SK-N-SH (cell line): ENCODE measurements at regions not wholly inside any gene's neighbourhood (a gene's known extent, or its start where the extent isn't known, plus 50 kb on each side); places are given as distances from the start of the nearest gene placed in this dataset.

Source experiments
- NRF1 ChIP-seq: IDR thresholded peaks from 2 replicates; pipeline ENCODE4 v1.6.1; 2012; ENCODE audit warnings: low read depth, mild to moderate bottlenecking, low read length
- SIN3A ChIP-seq: IDR thresholded peaks from 2 replicates; pipeline ENCODE4 v1.6.1; 2012; ENCODE audit warnings: low read depth, mild to moderate bottlenecking, low read length, moderate library complexity, borderline replicate concordance
- TEAD4 ChIP-seq: IDR thresholded peaks from 2 replicates; pipeline ENCODE4 v1.4.0; 2012; ENCODE audit warnings: mild to moderate bottlenecking, borderline replicate concordance; ENCODE audit not compliant: insufficient read depth
- USF2 ChIP-seq: fragments of 150-350 bp; IDR thresholded peaks from 2 replicates; pipeline ENCODE4 v1.6.1; 2017; ENCODE audit warnings: antibody characterized with exemption, low read length, low read depth, borderline replicate concordance

GRCh38 chr6:28659250-28659566 is 133.5 kb downstream of the GPX5 start:
- TF ChIP-seq TEAD4 (no peak), NRF1 (no peak), USF2 (no peak), SIN3A (no peak)
